Activated CD4-positive, alpha-beta T cell treated with anti-CD3 and anti-CD28 coated beads for 24 hours (primary cell): ENCODE measurements at regions not wholly inside any gene's neighbourhood (a gene's known extent, or its start where the extent isn't known, plus 50 kb on each side); places are given as distances from the start of the nearest gene placed in this dataset.

Source experiments
- DNase-seq, 2 donors: peaks; one replicate each; pipeline ENCODE4 v3.0.0-alpha.2; 2020; ENCODE audit warnings: low read depth in 2 of 2

DNA sequence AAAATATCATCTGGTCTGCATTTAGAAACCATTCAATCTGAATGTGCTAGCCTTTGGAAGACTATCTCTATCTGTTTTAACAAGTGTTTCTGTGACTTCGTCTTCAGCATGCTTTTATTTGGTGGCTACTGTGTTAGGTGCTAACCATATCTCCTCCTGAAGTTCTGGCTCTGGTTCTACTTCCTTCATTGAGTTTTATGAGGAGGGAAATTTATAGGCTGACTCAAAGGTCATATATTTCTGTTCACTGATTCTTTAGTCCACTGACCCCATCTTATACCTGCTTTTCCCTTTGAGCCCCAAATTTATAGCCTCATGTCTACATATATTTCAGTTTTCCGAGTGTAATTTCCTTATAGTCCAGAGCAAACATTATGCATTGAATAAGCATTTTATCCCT is 295.0 kb upstream of the RASGRP1 start:
- no peak for DNase-seq

DNA sequence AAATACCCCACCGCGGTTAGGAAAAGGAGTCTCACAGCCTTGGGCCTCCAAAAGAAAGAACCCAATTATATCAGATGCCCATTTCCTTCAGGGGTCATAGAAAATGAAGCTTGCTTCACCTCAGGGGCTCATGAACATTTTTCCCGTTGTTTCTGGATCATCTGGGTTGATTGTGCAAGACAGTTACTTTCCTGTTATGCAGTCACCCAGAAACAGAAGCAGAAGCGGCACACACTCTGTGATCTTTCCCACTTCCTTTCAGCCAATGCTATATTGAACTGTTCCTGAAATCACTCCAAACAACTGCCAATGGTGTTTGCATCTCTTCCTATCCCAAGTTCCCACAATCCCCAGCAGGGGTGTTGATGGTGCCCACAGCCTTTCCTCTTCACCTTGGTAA is 295.6 kb upstream of the RASGRP1 start:
- DNase-seq: no peak

DNA sequence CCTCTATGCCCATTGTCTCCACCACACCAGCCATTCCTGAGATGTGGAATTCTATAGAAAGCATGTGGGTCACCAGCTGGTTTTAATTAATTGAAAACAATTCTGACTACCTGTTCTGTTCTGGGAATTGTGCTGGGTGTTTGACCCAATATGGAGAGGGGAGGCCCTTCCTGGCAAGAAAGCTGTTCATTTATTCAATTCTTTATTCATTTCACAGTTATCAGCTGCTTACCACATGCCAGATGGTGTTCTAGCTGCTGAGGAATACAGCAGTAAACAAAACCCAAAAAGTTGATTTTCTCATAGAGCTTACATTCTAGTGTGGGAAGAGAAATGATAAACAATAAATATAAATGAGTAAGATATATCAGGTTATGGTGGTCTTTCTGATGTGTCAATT is 296.1 kb upstream of the RASGRP1 start:
- DNase-seq: no peak

DNA sequence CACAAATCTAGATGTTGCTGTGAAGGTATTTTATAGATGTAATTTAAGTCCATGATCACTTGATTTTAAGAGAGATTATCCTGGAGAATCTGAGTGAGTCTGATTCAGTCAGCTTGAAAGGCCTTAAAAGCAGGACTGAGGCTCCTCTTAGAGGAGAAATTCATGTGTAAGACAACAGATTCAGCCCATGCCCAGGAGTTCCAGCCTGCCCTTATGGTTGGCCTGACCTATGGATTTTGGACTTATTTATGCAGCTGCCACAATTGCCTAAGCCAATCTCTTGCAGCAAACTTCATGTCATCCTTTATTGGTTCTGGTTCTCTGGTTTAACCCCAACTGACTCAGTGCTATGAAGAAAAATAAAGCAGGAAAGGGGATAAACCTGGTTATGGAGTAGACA is 296.5 kb upstream of the RASGRP1 start:
- DNase-seq: no peak

DNA sequence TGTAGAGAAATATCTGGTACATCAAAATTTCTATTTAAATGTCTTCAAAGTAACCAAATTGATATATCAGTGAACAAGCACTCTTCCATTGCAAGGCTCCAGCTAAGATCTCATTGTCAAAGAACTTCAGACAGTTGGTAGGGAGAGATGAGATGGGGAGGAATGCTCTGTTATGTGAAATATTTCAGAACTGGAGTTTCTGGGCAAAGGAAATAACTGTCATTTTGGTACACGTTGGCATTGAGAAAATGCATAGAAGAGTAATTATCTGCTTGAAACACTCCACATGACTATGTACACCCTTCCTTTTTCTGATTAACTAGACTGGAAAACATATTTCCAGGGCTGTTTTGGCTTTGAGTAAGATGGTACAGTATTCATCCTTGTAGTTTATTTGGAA is 297.5 kb upstream of the RASGRP1 start:
- no peak for DNase-seq

DNA sequence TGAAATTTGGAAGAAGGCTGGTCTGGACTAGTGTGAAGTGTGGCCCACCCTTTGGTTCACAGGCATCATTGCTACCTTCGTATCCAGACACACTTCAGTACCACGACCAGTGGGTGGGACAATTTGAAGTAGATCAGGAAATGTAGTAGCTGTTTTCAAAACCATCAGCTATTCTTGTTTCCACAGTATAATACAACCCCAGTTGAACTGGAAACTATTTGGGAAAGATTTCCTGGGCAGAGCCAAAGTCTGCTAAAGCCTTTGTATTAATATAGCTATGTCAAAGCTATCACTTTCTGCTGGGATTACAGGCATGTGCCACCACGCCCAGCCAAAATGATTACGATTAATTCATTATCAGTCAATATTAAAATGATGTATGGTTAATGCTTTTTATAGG is 298.8 kb upstream of the RASGRP1 start:
- DNase-seq: no peak

DNA sequence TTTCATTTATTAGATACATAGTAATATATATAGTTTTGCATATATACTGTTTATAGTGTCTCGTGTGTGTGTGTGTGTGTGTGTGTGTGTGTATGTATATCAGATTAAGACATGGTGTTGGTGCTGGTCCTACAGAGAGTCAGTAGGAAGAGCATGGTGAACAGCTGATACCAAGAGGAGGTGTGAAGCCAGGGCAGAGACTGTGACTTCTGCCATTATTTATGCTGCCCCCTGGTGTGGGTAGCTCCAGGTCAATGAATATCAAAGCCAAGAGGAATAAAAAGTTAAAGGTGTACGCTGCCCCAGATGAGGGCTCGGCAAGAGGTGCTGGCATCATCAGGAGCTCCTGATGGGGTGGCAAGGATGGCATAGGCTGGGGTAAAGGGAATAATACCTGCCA is 299.5 kb upstream of the RASGRP1 start:
- DNase-seq: no peak

DNA sequence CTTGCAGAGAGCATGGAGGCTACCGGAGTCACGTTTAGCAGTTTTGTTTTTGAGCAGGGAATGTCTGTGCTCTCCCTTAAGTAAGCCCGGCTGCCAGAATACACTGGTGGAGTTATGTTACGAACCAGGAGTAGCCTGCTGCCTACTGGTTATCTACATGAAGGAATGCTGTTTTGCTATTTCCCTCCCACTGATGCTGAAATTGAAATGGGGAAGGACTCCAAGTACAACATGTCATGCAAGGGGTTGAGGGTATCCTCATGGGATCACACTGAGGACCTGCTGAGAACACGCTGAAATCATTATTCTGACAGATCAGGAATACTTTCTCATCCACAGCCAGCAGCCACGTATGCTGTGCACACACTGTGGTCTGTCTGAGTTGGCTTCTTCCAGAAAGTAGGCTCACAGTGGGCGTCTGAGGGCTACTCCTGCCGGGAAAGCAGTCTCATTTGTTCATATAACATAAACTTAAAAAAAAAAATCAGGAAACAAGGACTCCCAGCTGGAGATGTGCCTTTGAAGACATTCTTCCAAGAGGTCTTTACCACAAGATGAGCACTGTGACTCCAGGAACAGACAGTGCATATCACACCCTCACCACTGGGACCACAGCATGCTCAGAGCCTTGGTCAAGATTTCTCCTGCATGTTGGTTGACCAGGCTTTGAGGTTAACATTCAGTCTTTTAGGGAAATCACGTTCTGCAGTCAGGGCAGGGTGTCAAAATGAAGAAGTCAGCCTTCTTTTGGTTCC is 300.4 kb upstream of the RASGRP1 start:
- no peak for DNase-seq

DNA sequence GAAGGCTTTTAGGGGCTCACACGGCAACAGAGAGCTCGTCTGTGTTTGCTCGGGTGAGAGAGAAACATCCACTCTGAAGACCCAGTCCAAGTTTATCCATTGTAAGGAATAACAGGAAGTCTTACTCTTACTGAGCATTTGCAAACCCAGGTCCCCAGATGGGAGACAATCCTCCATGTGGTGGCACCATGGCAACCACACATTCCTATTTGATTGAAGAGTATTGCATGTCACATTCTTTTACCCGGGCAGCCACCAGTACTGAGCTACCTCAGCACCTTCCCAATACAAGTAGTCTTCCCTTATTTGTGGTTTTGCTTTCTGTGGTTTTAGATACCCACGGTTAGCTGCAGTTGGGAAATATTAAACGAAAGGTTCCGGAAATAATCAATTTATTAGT is 302.9 kb upstream of the RASGRP1 start:
- DNase-seq: no peak

DNA sequence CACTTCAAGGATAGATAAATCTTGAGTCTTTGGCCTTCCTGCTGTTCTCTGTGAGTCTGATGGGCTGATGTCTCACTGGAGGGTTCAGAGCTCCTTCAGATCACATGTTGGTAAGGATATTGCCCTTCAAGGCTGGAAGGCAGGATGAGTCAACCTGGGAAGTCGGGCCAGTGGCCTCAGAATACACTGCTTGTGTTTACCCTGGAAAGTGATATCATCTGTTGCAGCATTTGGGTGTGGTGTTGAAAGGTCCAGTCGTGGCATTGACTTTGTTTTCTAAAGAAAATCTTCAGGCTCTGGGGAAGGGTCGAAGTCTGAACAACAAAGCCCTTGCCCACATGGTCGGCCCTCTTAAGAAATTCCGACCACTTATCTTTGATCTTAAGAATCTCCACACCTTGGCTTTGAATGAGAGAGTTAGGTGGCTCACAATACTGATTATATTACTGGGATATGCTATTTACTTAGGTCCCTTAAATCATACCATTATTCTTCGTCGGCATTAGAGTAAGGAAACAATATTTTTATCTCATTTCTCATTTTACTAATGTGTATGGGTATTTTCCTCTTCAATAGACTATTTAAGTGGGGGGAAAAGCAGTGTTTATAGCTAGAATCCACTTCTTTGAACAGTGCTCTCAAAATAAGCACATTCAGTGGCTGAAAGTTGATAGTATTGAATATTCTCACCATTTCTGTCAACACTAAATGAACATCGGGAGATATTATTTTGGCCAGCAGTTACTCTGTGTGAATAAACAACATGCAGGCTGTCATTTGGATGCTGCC is 303.9 kb upstream of the RASGRP1 start:
- DNase-seq: no peak

DNA sequence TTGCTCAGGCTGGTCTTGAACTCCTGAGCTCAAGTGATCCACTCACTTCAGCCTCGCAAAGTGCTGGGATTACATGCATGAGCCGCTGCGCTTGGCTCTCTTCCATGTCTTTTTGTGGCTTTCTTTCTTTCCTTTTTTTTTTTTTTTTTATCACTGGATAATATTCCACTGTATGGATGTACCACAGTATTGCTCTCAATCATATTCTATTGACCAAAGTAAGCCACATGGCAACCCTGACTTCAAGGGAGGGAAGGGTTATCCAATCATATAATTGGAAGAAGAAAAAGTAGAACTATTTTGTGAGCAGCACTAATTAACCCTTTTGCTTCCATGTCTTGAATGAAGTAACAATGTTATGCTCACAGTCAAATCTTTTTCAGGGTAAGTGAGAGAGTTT is 307.0 kb upstream of the RASGRP1 start:
- DNase-seq: no peak

DNA sequence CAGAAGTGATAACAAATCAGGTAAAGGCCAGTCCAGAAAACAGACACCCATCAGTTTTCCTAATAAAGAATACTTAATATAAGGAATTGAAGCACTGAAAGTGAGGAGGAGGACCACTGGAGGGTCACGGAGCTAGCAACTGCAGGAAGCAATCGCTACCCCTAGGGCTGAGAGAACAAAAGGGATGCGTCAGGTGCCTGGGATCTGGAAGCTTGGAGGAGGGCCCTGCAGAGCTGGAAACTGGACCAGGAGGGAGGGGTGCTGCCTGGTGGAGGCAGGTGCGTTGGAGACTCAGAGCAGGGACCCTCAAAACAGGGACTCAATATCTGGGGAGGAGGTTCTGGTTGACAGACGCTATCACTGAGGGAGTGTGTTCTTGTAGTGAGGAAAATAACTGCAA is 308.1 kb upstream of the RASGRP1 start:
- no peak for DNase-seq

DNA sequence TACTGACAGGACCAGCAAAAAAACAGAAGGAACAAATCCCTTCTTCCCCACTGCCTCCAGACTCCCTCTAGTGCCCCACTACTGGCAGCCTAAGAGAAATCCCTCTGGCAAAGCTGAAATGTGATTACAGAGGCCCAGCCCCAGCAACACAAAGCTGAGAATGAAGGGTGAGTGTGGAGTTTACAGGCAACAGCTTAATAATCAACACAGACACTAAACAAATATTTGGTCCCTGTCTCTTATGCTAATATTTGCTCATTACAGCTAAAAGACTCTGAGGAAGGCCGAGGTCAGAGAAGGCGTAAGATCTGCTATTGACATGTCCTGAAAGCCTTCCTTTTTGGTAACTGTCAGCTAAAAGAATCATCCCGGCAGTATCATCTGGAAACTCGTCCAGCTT is 308.5 kb upstream of the RASGRP1 start:
- DNase-seq: no peak

DNA sequence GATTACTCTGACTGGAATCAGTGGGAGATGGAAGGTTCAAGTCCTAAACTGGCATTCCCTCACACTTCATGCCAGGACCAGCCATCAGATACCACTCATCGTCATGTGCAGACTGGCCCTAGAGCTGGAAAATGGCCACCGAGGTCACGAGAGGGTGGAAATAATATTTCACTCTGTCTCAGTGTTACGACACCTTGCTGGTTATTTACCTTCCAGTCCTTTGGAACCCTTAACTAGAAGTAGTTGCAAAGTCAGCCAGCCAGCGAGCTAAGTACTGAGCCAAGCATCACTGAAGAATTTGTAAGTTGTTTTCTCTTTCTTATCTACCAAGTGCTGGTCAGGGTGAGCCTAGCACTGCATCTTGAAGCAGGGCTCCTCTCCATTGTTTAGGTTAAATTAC is 309.9 kb upstream of the RASGRP1 start:
- no peak for DNase-seq

DNA sequence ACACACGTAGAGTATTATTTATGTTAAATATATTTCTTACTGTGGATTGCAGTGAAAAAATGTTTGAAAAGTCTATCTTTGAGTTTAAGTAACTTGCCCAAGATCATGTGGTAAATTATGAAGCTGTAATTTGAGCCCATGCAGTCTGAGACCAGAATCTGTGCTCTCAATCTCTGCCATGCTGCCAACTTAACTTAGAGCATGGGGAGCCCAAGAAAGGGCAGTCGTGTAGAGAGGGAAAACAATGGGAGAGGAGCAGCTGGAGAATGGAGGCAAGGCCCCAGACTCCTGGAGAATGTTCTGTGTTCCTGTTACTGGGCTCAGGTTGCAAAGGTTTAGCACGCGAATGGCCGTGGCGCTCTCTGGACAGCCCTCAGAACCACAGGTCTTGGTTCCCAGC is 311.6 kb upstream of the RASGRP1 start:
- no peak for DNase-seq

DNA sequence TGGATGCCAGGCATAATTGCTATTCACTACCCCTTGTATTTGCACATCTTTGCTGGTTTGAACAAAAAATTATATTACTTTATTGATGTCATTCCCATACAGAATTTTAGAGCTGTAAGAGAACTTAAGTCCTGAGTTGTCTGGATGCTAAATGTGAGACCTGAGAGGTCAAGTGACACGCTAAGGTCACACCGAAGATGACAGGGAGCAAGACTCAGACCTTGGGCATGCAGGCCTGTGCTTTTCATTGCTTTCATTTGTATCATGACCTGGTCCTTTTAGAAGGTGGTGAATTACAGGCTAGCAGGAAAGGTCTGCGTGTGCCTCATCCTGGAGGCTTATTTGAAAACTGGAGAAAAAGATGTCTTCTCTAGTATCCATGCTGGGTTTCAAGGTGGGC is 312.0 kb upstream of the RASGRP1 start:
- DNase-seq: no peak

DNA sequence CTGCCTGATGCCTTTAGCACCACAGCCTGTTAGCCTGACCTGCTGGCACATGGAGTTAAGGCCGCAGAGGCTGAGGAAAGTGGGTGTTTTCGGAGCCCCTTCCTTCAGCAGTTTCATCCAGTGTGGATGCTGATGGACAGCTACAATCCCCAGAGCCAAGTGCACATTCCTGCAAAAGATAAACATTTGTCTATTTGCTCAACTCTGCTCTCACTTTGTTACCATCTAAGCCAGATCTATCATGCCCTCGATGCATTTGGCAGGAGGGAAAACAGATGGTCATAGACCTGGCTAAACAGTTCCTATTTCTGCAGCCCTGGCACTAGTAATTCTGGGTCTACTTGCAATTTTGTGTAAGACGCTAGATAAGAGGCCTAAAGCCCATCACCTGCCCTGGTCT is 312.9 kb upstream of the RASGRP1 start:
- DNase-seq: no peak

DNA sequence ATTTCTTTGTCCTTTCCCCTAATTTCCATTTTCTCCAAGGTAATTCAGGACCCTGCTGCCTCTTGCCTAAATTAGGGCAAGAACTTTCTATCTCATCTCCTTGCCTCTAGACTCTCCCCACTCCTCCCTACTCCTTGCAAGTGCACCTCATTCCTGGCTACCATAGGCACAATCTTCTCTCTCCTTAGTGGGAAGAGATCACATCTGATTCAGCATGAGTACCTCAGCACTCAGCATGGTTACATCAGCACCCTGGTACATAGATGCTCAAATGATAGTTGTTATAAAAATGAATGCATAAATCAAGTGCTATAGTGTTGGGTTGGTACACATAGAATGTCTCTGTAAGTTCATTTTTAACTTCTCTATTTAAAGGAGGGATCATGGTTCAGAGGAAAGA is 313.4 kb upstream of the RASGRP1 start:
- no peak for DNase-seq

DNA sequence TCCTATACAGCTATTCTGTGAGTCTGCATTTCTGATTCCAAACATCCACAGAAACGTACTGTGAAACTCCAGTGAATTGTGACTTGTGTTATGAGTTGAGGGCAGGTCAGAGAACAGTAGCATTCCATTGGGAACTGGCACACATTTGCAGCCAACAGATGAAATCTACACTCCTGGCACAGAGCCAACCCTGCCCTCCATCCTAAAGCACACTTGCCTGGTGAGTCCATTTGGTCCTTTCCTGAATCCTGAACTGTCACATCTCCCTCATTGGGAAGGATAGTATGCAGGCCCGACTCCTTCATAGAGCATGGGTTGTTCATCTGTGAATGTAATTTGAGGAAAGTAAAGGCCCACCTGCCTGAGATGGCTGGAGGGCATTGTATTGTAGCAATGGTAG is 314.3 kb upstream of the RASGRP1 start:
- DNase-seq: no peak

DNA sequence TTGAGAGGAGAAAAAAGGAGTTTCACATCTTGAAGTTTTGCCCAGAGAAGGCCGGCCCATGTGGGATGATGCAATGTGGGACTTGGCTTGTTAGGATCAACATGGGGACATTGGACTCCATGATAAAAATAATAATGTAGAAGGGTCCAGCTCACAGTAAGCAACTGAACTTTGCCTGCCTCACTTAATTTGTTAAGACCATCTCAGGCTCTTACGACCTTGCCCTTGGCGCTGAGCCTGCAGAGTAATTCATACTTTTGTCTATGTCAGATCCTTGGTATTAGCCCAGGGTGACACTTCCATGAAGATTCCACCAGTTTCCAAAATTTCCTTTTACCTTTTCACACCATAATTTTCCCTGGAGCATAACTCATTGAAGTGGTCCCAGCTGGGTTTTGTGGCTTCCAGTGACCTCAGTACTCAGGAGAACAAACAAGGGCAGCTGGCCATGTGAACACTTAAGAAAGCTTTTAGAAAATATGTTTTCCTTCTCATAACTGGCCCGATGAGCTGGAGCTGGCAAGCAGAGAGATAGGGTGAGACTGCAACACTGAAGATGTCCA is 315.4 kb upstream of the RASGRP1 start:
- DNase-seq: no peak

DNA sequence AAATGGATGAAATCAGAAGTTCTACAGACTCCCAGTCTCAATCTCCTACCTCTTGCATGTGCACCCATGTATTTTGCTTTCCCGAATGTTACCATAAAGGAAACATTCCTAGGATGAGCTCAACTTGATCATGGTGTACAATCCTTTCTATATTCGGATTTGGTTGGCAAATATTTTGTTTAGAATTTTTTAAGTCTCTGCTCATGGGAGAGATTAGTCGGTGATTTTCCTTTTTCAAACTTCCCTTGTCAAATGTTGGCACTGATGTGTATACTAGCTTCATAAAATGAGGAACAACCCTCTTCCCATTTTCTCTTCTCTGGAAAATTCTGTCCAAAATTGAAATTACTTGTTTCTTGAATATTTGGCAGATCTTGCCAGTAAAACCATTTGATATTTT is 317.6 kb upstream of the RASGRP1 start:
- DNase-seq: no peak

DNA sequence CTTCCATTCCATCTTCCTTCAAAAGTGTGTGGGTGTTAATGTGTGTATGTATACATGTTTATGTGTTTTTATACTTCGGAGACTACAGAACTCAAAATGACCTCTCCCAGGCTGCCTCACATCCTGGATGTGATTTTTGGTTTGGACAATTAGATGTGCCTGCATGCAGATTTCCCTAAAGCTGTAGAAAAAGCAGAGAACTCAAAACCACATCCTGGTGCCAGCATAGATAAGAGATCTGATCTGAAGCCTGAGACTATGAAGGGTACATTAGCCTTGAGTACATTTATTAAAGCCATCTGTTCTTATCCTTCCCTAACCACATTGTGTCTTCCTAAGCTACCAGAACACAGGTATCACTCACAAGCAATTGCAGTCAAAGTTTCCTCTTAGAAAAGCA is 319.4 kb upstream of the RASGRP1 start:
- no peak for DNase-seq

DNA sequence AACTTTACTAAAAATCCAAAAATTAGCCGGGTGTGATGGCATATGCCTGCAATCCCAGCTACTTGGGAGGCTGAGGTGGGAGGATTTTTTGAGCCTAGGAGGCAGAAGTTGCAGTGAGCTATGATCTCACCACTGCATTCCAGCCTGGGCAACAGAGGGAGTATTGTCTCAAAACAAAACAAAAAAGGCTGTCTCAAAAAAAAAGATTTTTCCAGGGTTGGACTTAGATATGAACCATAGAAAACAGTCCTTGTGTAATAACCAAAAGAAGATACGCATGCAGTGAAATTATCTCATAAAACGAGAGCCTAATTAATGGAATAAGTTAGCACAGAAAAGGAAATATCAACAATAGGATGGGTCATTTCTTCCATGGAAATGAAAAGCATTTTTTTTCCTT is 320.4 kb upstream of the RASGRP1 start:
- DNase-seq: no peak
